Non-pigmented ciliary epithelial cell (primary cell): ENCODE measurements at regions not wholly inside any gene's neighbourhood (a gene's known extent, or its start where the extent isn't known, plus 50 kb on each side); places are given as distances from the start of the nearest gene placed in this dataset.
"Not testable (repeated sequence)": the region's sequence is repeated elsewhere in the genome, so short reads cannot be mapped to it uniquely, and the experiment has no call there.

Experiments
- DNase-seq: peaks from one replicate; pipeline ENCODE4 v3.0.0-alpha.2; 2010; ENCODE audit warnings: low read depth

GRCh38 chr12:114501474-114501807 lies 95.5 kb upstream of the TBX5 start:
- DNase-seq = no peak

GRCh38 chr12:114500775-114501473 lies 95.0 kb upstream of the TBX5 start:
- DNase-seq = no peak

- DNase-seq = no peak
Observed at GRCh38 chr12:114500131-114500530, 94.2 kb upstream of the TBX5 start.

GRCh38 chr12:114499338-114499737 lies 93.4 kb upstream of the TBX5 start:
- DNase-seq = peak; percentile 5

GRCh38 chr12:114491916-114492315 lies 86.0 kb upstream of the TBX5 start:
- DNase-seq = no peak

- not testable (repeated sequence) for DNase-seq
Observed at GRCh38 chr12:114484822-114485459, 79.0 kb upstream of the TBX5 start.

- DNase-seq = no peak
Observed at GRCh38 chr12:114483996-114484395, 78.1 kb upstream of the TBX5 start.

- DNase-seq = no peak
Observed at GRCh38 chr12:114481200-114481535, 75.2 kb upstream of the TBX5 start.

GRCh38 chr12:114480337-114481199 lies 74.6 kb upstream of the TBX5 start:
- no peak for DNase-seq

- no peak for DNase-seq
Observed at GRCh38 chr12:114479831-114480230, 73.9 kb upstream of the TBX5 start.

- no peak for DNase-seq
Observed at GRCh38 chr12:114478865-114479264, 72.9 kb upstream of the TBX5 start.

- DNase-seq = no peak
Observed at GRCh38 chr12:114477989-114478395, 72.0 kb upstream of the TBX5 start.

- no peak for DNase-seq
Observed at GRCh38 chr12:114476159-114476558, 70.2 kb upstream of the TBX5 start.

- DNase-seq = no peak
Observed at GRCh38 chr12:114473717-114474116, 67.8 kb upstream of the TBX5 start.

- DNase-seq = no peak
Observed at GRCh38 chr12:114473018-114473417, 67.1 kb upstream of the TBX5 start.

GRCh38 chr12:114457620-114458019 lies 51.7 kb upstream of the TBX5 start:
- DNase-seq = no peak
